Activated T-cell treated with anti-CD3 and anti-CD28 coated beads, Interleukin-2, amount 50 U/mL, for 72 hours (primary cell): ENCODE measurements at regions not wholly inside any gene's neighbourhood (a gene's known extent, or its start where the extent isn't known, plus 50 kb on each side); places are given as distances from the start of the nearest gene placed in this dataset.
"Not testable (repeated sequence)": the region's sequence is repeated elsewhere in the genome, so short reads cannot be mapped to it uniquely, and the experiment has no call there.

ENCODE experiments used
- ATAC-seq, 2 donors: fragments of 150-1000 bp; cut with Tn5 transposase; replicated peaks in 1 of 2; 2 replicates each; pipeline ENCODE4 v1.10.0; 2021; ENCODE audit warnings: moderate library complexity in 2 of 2, mild to moderate bottlenecking in 1 of 2
- DNase-seq, 2 donors: peaks; one replicate each; pipeline ENCODE4 v3.0.0; 2021 to 2022; ENCODE audit warnings: mixed read lengths in 1 of 2
- H3K27ac Mint-ChIP-seq: one replicate; pipeline ENCODE4 v1.8.0; 2022; ENCODE audit warnings: mild to moderate bottlenecking, moderate library complexity, mixed read lengths
- H3K27me3 Mint-ChIP-seq: one replicate; pipeline ENCODE4 v1.8.0; 2022; ENCODE audit warnings: low read depth, mixed read lengths
- H3K36me3 Mint-ChIP-seq, 2 donors: one replicate each; pipeline ENCODE4 v1.8.0; 2022; ENCODE audit warnings: mixed read lengths in 2 of 2, mild to moderate bottlenecking in 1 of 2; ENCODE audit not compliant: insufficient read depth in 2 of 2
- H3K4me1 Mint-ChIP-seq: one replicate; pipeline ENCODE4 v1.8.0; 2022; ENCODE audit warnings: low read depth, mixed read lengths
- H3K4me3 Mint-ChIP-seq, 2 donors: one replicate each; pipeline ENCODE4 v1.8.0; 2022; ENCODE audit warnings: mild to moderate bottlenecking in 2 of 2, mixed read lengths in 2 of 2, moderate library complexity in 2 of 2
- H3K9me3 Mint-ChIP-seq, 2 donors: one replicate each; pipeline ENCODE4 v1.8.0; 2022; ENCODE audit warnings: mixed read lengths in 2 of 2

- no peak for DNase-seq
- no peak overlapping the region for H3K27ac Mint-ChIP-seq
- no peaks in the 10 kb centered on the region for H3K27me3 Mint-ChIP-seq
- ATAC-seq: no peak
- peaks cover 0 to 2% of the 10 kb centered on the region in 2 donors for H3K36me3 Mint-ChIP-seq
- H3K4me3 Mint-ChIP-seq: no peak overlapping the region
- H3K4me1 Mint-ChIP-seq: no peaks in the 10 kb centered on the region
- peaks cover 1 to 11% of the 10 kb centered on the region in 2 donors for H3K9me3 Mint-ChIP-seq
Observed at GRCh38 chr19:28615966-28616365, 597.0 kb downstream of the UQCRFS1 start.

GRCh38 chr19:28615546-28615916 lies 597.4 kb downstream of the UQCRFS1 start:
- H3K4me3 Mint-ChIP-seq: no peak overlapping the region
- no peak overlapping the region for H3K27ac Mint-ChIP-seq
- DNase-seq: no peak
- H3K27me3 Mint-ChIP-seq: no peaks in the 10 kb centered on the region
- peaks cover 1 to 11% of the 10 kb centered on the region in 2 donors for H3K9me3 Mint-ChIP-seq
- no peaks in the 10 kb centered on the region for H3K4me1 Mint-ChIP-seq
- no peak for ATAC-seq
- peaks cover 0 to 2% of the 10 kb centered on the region in 2 donors for H3K36me3 Mint-ChIP-seq

- Mint-ChIP-seq H3K4me3 (no peak overlapping the region), H3K9me3 (peaks cover 1 to 11% of the 10 kb centered on the region in 2 donors), H3K4me1 (no peaks in the 10 kb centered on the region), H3K27ac (no peak overlapping the region), H3K27me3 (no peaks in the 10 kb centered on the region), H3K36me3 (peaks cover 0 to 2% of the 10 kb centered on the region in 2 donors)
- no peak for DNase-seq
- no peak for ATAC-seq
Observed at GRCh38 chr19:28614634-28615545, 598.1 kb downstream of the UQCRFS1 start.

- no peaks in the 10 kb centered on the region for H3K4me1 Mint-ChIP-seq
- no peak for ATAC-seq
Observed at GRCh38 chr19:28612275-28612769, 600.6 kb downstream of the UQCRFS1 start.

GRCh38 chr19:28611227-28611914 lies 601.6 kb downstream of the UQCRFS1 start:
- not testable (repeated sequence) for H3K27ac Mint-ChIP-seq, H3K36me3 Mint-ChIP-seq, H3K4me3 Mint-ChIP-seq, DNase-seq, H3K27me3 Mint-ChIP-seq, ATAC-seq, H3K4me1 Mint-ChIP-seq
- peaks cover 3 to 10% of the 10 kb centered on the region in 2 donors for H3K9me3 Mint-ChIP-seq

More at GRCh38 chr19:28612275-28612769, 600.6 kb downstream of the UQCRFS1 start:
- no peaks in the 10 kb centered on the region for H3K27me3 Mint-ChIP-seq
- peaks cover 0 to 2% of the 10 kb centered on the region in 2 donors for H3K36me3 Mint-ChIP-seq
- no peak for DNase-seq
- no peak overlapping the region for H3K27ac Mint-ChIP-seq
- H3K9me3 Mint-ChIP-seq: peaks cover 1 to 7% of the 10 kb centered on the region in 2 donors
- no peak overlapping the region for H3K4me3 Mint-ChIP-seq

- Mint-ChIP-seq H3K27me3 (no peaks in the 10 kb centered on the region), H3K36me3 (peaks cover 2 to 3% of the 10 kb centered on the region in 2 donors), H3K27ac (no peak overlapping the region), H3K4me1 (no peaks in the 10 kb centered on the region), H3K4me3 (no peak overlapping the region), H3K9me3 (peaks cover 3 to 12% of the 10 kb centered on the region in 2 donors)
- no peak for DNase-seq
- no peak for ATAC-seq
Observed at GRCh38 chr19:28610731-28611130, 602.2 kb downstream of the UQCRFS1 start.

GRCh38 chr19:28609944-28610343 lies 603.0 kb downstream of the UQCRFS1 start:
- no peak for DNase-seq
- Mint-ChIP-seq H3K4me1 (no peaks in the 10 kb centered on the region), H3K36me3 (peaks cover 2 to 3% of the 10 kb centered on the region in 2 donors), H3K27ac (no peak overlapping the region), H3K4me3 (no peak overlapping the region), H3K27me3 (no peaks in the 10 kb centered on the region), H3K9me3 (peaks cover 3 to 12% of the 10 kb centered on the region in 2 donors)
- ATAC-seq: no peak

GRCh38 chr19:28609091-28609755 lies 603.7 kb downstream of the UQCRFS1 start:
- no peak for DNase-seq
- Mint-ChIP-seq H3K27ac (no peak overlapping the region), H3K36me3 (peaks cover 0 to 3% of the 10 kb centered on the region in 2 donors), H3K27me3 (no peaks in the 10 kb centered on the region), H3K9me3 (peaks cover 3 to 10% of the 10 kb centered on the region in 2 donors), H3K4me1 (no peaks in the 10 kb centered on the region), H3K4me3 (no peak overlapping the region)
- ATAC-seq: no peak

- H3K4me3 Mint-ChIP-seq: no peak overlapping the region
- DNase-seq (no peak), ATAC-seq (no peak)
- H3K4me1 Mint-ChIP-seq: no peaks in the 10 kb centered on the region
- H3K36me3 Mint-ChIP-seq: peaks cover 0 to 3% of the 10 kb centered on the region in 2 donors
- no peaks in the 10 kb centered on the region for H3K27me3 Mint-ChIP-seq
- H3K27ac Mint-ChIP-seq: no peak overlapping the region
- peaks cover 3 to 11% of the 10 kb centered on the region in 2 donors for H3K9me3 Mint-ChIP-seq
Observed at GRCh38 chr19:28608292-28608691, 604.7 kb downstream of the UQCRFS1 start.

GRCh38 chr19:28607066-28607583 lies 605.8 kb downstream of the UQCRFS1 start:
- H3K9me3 Mint-ChIP-seq: peaks cover 3 to 11% of the 10 kb centered on the region in 2 donors
- DNase-seq (no peak), ATAC-seq (no peak)
- no peak overlapping the region for H3K4me3 Mint-ChIP-seq
- H3K36me3 Mint-ChIP-seq: peaks cover 0 to 3% of the 10 kb centered on the region in 2 donors
- no peaks in the 10 kb centered on the region for H3K27me3 Mint-ChIP-seq
- H3K4me1 Mint-ChIP-seq: no peaks in the 10 kb centered on the region
- no peak overlapping the region for H3K27ac Mint-ChIP-seq

- H3K27ac Mint-ChIP-seq: no peak overlapping the region
- H3K4me3 Mint-ChIP-seq: no peak overlapping the region
- H3K36me3 Mint-ChIP-seq: peaks cover 0 to 3% of the 10 kb centered on the region in 2 donors
- no peaks in the 10 kb centered on the region for H3K27me3 Mint-ChIP-seq
- no peak for ATAC-seq
- H3K9me3 Mint-ChIP-seq: peaks cover 3 to 11% of the 10 kb centered on the region in 2 donors
- no peaks in the 10 kb centered on the region for H3K4me1 Mint-ChIP-seq
- no peak for DNase-seq
Observed at GRCh38 chr19:28606269-28607032, 606.5 kb downstream of the UQCRFS1 start.
